ENCODE measurements at regions not wholly inside any gene's neighbourhood (a gene's known extent, or its start where the extent isn't known, plus 50 kb on each side); places are given as distances from the start of the nearest gene placed in this dataset.

DNA sequence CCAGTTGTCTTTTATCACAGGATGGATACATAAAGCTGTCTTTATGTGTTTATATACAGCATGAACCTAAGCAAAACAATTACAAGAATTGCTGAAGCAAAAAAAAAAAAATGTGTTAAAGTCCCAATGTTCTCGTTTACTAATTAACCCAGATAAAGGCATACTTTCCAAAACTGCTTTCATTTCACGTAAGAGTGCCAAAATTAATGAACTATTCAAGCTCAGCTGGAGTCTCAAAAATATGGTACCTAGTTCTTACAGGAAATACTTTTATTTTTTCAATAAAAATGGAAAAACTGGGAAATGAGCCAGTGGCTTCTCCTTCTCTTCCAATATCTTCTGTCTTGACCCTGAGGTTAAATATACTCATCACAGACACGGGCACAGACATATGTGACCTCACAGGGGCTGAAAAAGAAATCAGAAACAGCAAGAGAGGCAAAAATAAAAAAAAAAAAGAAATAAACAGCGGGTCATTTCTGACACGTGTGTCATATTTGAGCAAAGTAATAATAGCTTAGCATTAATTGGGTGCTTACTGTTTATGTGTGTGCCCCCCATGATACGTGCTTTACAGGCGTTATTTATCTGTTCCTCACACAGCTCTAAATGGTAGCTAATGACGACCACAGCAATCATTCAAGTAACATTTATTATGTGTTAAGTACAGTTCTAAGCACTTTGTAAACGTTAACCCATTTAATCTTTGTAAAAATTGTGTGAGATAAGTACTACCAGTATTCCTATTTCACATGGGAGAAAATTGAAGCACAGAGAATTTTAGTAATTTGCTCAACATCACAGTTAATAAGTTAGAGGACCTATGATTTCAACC, 158.0 kb upstream of the MMADHC start:
- TF ChIP-seq, protein P1, sequence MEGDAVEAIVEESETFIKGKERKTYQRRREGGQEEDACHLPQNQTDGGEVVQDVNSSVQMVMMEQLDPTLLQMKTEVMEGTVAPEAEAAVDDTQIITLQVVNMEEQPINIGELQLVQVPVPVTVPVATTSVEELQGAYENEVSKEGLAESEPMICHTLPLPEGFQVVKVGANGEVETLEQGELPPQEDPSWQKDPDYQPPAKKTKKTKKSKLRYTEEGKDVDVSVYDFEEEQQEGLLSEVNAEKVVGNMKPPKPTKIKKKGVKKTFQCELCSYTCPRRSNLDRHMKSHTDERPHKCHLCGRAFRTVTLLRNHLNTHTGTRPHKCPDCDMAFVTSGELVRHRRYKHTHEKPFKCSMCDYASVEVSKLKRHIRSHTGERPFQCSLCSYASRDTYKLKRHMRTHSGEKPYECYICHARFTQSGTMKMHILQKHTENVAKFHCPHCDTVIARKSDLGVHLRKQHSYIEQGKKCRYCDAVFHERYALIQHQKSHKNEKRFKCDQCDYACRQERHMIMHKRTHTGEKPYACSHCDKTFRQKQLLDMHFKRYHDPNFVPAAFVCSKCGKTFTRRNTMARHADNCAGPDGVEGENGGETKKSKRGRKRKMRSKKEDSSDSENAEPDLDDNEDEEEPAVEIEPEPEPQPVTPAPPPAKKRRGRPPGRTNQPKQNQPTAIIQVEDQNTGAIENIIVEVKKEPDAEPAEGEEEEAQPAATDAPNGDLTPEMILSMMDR (IDR thresholded peaks at IDR 0.05; ENCODE audit: insufficient read depth, low read length, poor library complexity, severe bottlenecking), result no peak
- no peak overlapping the region for H3K4me3 ChIP-seq (replicated peaks; ENCODE audit: low read depth, low read length)
- DNase-seq (ENCODE audit: extremely low read depth, insufficient read length), result no peak
- no peaks in the 10 kb centered on the region for H3K36me3 ChIP-seq (ENCODE audit: control insufficient read depth, insufficient read depth, low read length)
- no peaks in the 10 kb centered on the region for H3K27me3 ChIP-seq (replicated peaks; ENCODE audit: control insufficient read depth, insufficient read depth, low read length)

DNA sequence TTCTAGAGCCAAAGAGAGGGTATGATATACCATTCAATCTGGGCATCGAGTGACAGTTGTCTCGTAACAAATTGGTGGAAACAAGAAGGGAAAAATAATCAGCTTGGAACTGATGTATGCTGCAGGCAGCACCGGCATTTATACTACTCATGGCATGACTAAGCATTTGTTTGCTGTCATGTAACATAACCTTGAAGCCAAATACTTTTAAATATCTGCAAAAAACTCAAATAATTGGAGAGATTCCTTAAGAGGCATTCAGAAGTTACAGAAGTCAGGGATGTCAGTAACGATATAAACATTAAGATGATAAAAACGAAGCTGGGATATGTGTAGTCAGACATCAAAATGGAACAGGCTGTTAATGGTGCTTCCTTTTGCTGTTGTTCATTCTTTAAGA, 157.3 kb upstream of the MMADHC start:
- no peak overlapping the region for H3K4me3 ChIP-seq (replicated peaks; ENCODE audit: low read depth, low read length)
- DNase-seq (ENCODE audit: extremely low read depth, insufficient read length), result no peak
- H3K36me3 ChIP-seq (ENCODE audit: control insufficient read depth, insufficient read depth, low read length), result no peaks in the 10 kb centered on the region
- TF ChIP-seq, protein P1 (IDR thresholded peaks at IDR 0.05; ENCODE audit: insufficient read depth, low read length, poor library complexity, severe bottlenecking), result no peak
- no peaks in the 10 kb centered on the region for H3K27me3 ChIP-seq (replicated peaks; ENCODE audit: control insufficient read depth, insufficient read depth, low read length)

DNA sequence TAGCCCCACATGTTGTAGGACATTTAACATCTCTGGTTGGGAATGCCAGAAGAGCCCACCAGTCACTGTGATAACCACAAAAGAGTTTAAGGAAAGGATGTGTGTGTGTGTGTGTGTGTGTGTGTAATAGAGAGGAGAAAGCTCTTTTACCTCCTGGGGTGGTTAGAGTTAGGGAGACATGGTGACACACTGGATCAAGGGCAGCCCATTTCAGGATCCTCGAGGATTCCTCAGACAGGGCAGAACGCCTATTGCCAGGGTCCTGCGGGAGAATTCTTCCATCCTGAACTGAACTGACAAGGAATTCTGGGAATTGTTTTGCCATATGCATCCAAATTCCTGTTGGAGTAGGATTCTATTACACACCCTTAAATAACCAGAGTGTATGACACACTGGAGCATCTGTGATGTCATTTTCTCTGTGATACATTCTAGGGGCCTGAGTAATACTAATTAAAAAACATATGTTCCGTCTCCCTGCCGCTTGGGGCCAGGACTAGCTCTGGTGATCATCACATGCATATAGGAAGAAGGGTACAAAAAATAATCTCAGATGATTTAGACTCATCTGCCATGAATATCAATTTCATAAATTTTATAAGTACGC, 156.4 kb upstream of the MMADHC start:
- H3K4me3 ChIP-seq (replicated peaks; ENCODE audit: low read depth, low read length), result no peak overlapping the region
- no peaks in the 10 kb centered on the region for H3K36me3 ChIP-seq (ENCODE audit: control insufficient read depth, insufficient read depth, low read length)
- TF ChIP-seq, protein P1 (IDR thresholded peaks at IDR 0.05; ENCODE audit: insufficient read depth, low read length, poor library complexity, severe bottlenecking), result no peak
- DNase-seq (ENCODE audit: extremely low read depth, insufficient read length), result no peak
- no peaks in the 10 kb centered on the region for H3K27me3 ChIP-seq (replicated peaks; ENCODE audit: control insufficient read depth, insufficient read depth, low read length)

DNA sequence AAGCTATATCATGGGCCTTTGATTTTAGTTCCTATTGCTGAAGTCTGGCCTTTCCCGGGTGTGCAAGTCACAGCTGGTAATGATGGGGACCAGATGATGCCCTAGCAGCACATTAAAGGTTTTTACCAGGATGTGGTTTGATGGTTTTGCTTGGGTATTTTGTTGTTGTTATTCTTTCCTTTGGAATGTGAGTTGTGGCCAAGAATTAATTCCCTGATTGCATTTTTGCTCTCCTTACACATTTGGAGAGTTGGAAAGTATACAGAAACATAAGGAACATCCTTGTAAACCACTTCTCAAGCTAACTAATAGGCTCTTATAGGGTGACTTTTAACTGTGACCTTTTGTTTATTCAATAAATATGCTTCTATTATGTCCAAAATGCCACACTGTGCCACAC, 154.1 kb upstream of the MMADHC start:
- TF ChIP-seq, protein P1 (IDR thresholded peaks at IDR 0.05; ENCODE audit: insufficient read depth, low read length, poor library complexity, severe bottlenecking), result no peak
- no peak for DNase-seq (ENCODE audit: extremely low read depth, insufficient read length)
- H3K36me3 ChIP-seq (ENCODE audit: control insufficient read depth, insufficient read depth, low read length), result no peaks in the 10 kb centered on the region
- H3K4me3 ChIP-seq (replicated peaks; ENCODE audit: low read depth, low read length), result no peak overlapping the region
- no peaks in the 10 kb centered on the region for H3K27me3 ChIP-seq (replicated peaks; ENCODE audit: control insufficient read depth, insufficient read depth, low read length)

GRCh38 chr2:149740490-149740889, 152.9 kb upstream of the MMADHC start:
- H3K36me3 ChIP-seq (ENCODE audit: control insufficient read depth, insufficient read depth, low read length), result no peaks in the 10 kb centered on the region
- TF ChIP-seq, protein P1 (IDR thresholded peaks at IDR 0.05; ENCODE audit: insufficient read depth, low read length, poor library complexity, severe bottlenecking), result no peak
- H3K4me3 ChIP-seq (replicated peaks; ENCODE audit: low read depth, low read length), result no peak overlapping the region
- DNase-seq (ENCODE audit: extremely low read depth, insufficient read length), result no peak
- no peaks in the 10 kb centered on the region for H3K27me3 ChIP-seq (replicated peaks; ENCODE audit: control insufficient read depth, insufficient read depth, low read length)
